GM21619 (cell line): ENCODE measurements at regions not wholly inside any gene's neighbourhood (a gene's known extent, or its start where the extent isn't known, plus 50 kb on each side); places are given as distances from the start of the nearest gene placed in this dataset.

Source experiments
- ATAC-seq: cut with Tn5 transposase; IDR thresholded peaks from one replicate; pipeline ENCODE4 v1.9.1; 2021; ENCODE audit not compliant: unreplicated experiment

GRCh38 chr6:131382631-131383030 lies 190.4 kb upstream of the ARG1 start:
- ATAC-seq: no peak

GRCh38 chr6:131383421-131384411 lies 189.3 kb upstream of the ARG1 start:
- ATAC-seq: no peak

GRCh38 chr6:131387562-131388447 lies 185.2 kb upstream of the ARG1 start:
- ATAC-seq: no peak

GRCh38 chr6:131390322-131390721 lies 182.7 kb upstream of the ARG1 start:
- ATAC-seq: no peak

GRCh38 chr6:131391116-131391515 lies 181.9 kb upstream of the ARG1 start:
- ATAC-seq: no peak

- no peak for ATAC-seq
These were observed 179.6 kb upstream of the ARG1 start for GRCh38 chr6:131393433-131393832.

GRCh38 chr6:131394768-131395432 lies 178.1 kb upstream of the ARG1 start:
- no peak for ATAC-seq

GRCh38 chr6:131398176-131398575 lies 174.8 kb upstream of the ARG1 start:
- no peak for ATAC-seq

GRCh38 chr6:131399433-131399832 lies 173.6 kb upstream of the ARG1 start:
- ATAC-seq: no peak

- no peak for ATAC-seq
These were observed 172.8 kb upstream of the ARG1 start for GRCh38 chr6:131400054-131400778.

GRCh38 chr6:131400779-131401496 lies 172.1 kb upstream of the ARG1 start:
- ATAC-seq: no peak

GRCh38 chr6:131408811-131409210 lies 164.2 kb upstream of the ARG1 start:
- no peak for ATAC-seq

GRCh38 chr6:131410785-131411184 lies 162.2 kb upstream of the ARG1 start:
- ATAC-seq: no peak

GRCh38 chr6:131412960-131413830 lies 159.8 kb upstream of the ARG1 start:
- ATAC-seq: no peak

GRCh38 chr6:131413831-131414191 lies 159.2 kb upstream of the ARG1 start:
- ATAC-seq: no peak

- no peak for ATAC-seq
These were observed 158.1 kb upstream of the ARG1 start for GRCh38 chr6:131414956-131415355.

- no peak for ATAC-seq
These were observed 154.6 kb upstream of the ARG1 start for GRCh38 chr6:131418441-131418840.

GRCh38 chr6:131419702-131420101 lies 153.3 kb upstream of the ARG1 start:
- no peak for ATAC-seq

- ATAC-seq: no peak
These were observed 149.0 kb upstream of the ARG1 start for GRCh38 chr6:131424016-131424415.
